ENCODE measurements at regions not wholly inside any gene's neighbourhood (a gene's known extent, or its start where the extent isn't known, plus 50 kb on each side); places are given as distances from the start of the nearest gene placed in this dataset.
"Not testable (repeated sequence)": the region's sequence is repeated elsewhere in the genome, so short reads cannot be mapped to it uniquely, and the experiment has no call there.

DNA sequence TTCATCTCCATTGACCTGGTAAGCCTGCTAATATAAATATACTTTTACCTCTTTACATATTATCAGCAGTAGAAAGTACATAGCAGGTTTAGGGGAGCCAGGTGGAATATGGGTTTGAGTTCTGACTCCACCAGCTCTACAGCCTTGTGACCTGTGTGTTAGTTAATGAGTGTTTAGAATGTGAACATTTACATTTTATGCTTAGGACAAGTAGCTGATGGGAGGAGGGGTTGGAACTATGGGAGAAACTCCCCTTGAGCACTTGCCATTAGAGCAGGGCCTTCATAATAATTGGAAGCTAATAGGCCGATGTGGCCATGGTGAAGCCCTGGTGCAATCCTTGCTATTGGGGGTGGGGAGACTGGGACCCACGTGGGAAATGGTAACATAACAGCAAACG lies 148.3 kb upstream of the NTRK2 start:
- TF ChIP-seq, protein P1, sequence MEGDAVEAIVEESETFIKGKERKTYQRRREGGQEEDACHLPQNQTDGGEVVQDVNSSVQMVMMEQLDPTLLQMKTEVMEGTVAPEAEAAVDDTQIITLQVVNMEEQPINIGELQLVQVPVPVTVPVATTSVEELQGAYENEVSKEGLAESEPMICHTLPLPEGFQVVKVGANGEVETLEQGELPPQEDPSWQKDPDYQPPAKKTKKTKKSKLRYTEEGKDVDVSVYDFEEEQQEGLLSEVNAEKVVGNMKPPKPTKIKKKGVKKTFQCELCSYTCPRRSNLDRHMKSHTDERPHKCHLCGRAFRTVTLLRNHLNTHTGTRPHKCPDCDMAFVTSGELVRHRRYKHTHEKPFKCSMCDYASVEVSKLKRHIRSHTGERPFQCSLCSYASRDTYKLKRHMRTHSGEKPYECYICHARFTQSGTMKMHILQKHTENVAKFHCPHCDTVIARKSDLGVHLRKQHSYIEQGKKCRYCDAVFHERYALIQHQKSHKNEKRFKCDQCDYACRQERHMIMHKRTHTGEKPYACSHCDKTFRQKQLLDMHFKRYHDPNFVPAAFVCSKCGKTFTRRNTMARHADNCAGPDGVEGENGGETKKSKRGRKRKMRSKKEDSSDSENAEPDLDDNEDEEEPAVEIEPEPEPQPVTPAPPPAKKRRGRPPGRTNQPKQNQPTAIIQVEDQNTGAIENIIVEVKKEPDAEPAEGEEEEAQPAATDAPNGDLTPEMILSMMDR (IDR thresholded peaks at IDR 0.05 in 8 of 11, conservative IDR thresholded peaks at IDR 0.05 in 3 of 11) = no peak
- no peak for TF ChIP-seq POLR2A (IDR thresholded peaks at IDR 0.05)
- TF ChIP-seq POLR2AphosphoS5 (IDR thresholded peaks at IDR 0.05) = no peak
- H3K27me3 ChIP-seq (replicated peaks in 1 of 7) = no peaks in the 10 kb centered on the region
- no peak overlapping the region for H3K27ac ChIP-seq
- H3K9me3 ChIP-seq = peaks cover 0 to 18% (median 2%) of the 10 kb centered on the region in 8 donors
- H3K4me3 ChIP-seq = no peak overlapping the region
- DNase-seq = no peak
- H3K4me1 ChIP-seq = no peaks in the 10 kb centered on the region
- WGBS, 5 donors = 59 to 77% (median 66%) methylated on average over 3 of the region's 3 CpGs
- no peaks in the 10 kb centered on the region for H3K36me3 ChIP-seq
- intact Hi-C loops (cut with DNase I; ENCODE audit: low total_unique reads) = no loop called here

DNA sequence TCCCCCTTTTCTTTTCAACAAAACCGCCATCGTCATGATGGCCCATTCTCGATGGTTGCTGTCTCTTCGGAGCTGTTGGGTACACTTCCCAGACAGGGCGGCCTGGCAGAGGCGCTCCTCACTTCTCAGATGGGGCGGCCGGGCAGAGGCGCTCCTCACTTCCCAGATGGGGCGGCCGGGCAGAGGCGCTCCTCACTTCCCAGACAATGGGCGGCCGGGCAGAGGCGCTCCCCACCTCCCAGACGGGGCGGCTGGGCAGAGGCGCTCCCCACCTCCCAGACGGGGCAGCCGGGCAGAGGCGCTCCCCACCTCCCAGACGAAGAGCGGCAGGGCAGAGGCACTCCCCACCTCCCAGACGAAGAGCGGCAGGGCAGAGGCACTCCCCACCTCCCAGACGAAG lies 143.3 kb upstream of the NTRK2 start:
- H3K27ac ChIP-seq; H3K4me3 ChIP-seq; DNase-seq; H3K36me3 ChIP-seq; H3K27me3 ChIP-seq (replicated peaks in 1 of 7); intact Hi-C loops (cut with DNase I; ENCODE audit: low total_unique reads); H3K4me1 ChIP-seq: not testable (repeated sequence)
- peaks cover 0 to 26% (median 17%) of the 10 kb centered on the region in 8 donors for H3K9me3 ChIP-seq
- 92 to 97% (median 93%) methylated on average over 15 to 26 of the region's 26 CpGs for WGBS, 5 donors

DNA sequence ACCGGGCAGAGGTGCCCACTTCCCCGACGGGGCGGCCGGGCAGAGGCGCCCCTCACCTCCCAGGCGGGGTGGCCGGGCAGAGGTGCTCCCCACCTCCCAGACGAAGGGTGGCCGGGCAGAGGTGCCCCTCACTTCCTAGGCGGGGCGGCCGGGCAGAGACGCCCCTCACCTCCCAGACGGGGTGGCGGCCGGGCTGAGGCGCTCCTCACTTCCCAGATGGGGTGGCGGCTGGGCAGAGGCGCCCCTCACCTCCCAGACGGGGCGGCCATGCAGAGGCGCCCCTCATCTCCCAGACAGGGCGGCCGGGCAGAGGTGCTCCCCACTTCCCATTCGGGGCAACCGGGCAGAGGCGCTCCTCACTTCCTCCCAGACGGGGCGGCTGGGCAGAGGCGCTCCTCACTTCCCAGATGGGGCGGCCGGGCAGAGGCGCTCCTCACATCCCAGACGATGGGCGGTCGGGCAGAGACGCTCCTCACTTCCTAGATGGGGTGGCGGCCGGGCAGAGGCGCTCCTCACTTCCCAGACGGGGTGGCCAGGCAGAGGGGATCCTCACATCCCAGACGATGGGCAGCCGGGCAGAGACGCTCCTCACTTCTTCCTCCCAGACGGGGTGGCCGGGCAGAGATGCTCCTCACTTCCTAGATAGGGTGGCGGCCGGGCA lies 142.3 kb upstream of the NTRK2 start:
- H3K4me1 ChIP-seq; H3K4me3 ChIP-seq; H3K27me3 ChIP-seq (replicated peaks in 1 of 7); DNase-seq; H3K36me3 ChIP-seq; H3K27ac ChIP-seq; intact Hi-C loops (cut with DNase I; ENCODE audit: low total_unique reads): not testable (repeated sequence)
- WGBS, 5 donors = 94 to 98% (median 96%) methylated on average over 5 to 49 of the region's 49 CpGs
- H3K9me3 ChIP-seq = peaks cover 0 to 26% (median 17%) of the 10 kb centered on the region in 8 donors

DNA sequence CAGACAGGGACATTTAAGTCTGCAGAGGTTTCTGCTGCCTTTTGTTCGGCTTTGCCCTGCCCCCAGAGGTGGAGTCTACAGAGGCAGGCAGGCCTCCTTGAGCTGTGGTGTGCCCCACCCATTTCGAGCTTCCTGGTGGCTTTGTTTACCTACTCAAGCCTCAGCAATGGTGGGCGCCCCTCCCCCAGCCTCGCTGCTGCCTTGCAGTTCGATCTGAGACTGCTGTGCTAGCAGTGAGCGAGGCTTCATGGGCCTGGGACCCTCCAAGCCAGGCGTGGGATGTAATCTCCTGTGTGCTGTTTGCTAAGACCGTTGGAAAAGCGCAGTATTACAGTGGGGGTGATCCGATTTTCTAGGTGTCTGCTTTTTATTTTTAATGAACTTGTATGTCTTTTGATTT lies 133.6 kb upstream of the NTRK2 start:
- H3K4me1 ChIP-seq; intact Hi-C loops (cut with DNase I; ENCODE audit: low total_unique reads); H3K36me3 ChIP-seq; H3K4me3 ChIP-seq; DNase-seq; H3K27ac ChIP-seq; H3K27me3 ChIP-seq (replicated peaks in 1 of 7): not testable (repeated sequence)
- 58 to 72% (median 66%) methylated on average over 8 to 10 of the region's 10 CpGs for WGBS, 5 donors
- peaks cover 10 to 52% (median 37%) of the 10 kb centered on the region in 8 donors for H3K9me3 ChIP-seq

DNA sequence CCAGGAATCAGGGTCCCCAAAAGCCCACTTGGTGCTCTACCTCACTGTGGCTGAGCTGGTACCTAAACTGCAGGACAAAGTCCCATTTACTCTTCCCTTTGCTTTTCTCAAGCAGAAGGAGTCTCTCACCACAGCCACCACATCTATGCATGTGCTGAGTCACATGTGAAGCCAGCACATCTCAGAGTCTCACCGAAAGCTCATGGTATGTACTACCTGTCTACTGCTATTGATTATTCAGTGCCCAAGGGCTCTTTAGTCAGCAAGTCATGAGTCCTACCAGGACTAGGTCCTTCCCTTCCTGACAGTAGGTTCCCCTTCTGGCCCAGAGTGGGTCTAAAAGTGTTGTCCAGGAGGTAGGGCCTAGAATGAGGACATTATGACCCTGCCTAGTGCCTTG lies 130.7 kb upstream of the NTRK2 start:
- intact Hi-C loops (cut with DNase I; ENCODE audit: low total_unique reads) = no loop called here
- DNase-seq = no peak
- TF ChIP-seq POLR2AphosphoS5 (IDR thresholded peaks at IDR 0.05) = no peak
- TF ChIP-seq, protein P1 (IDR thresholded peaks at IDR 0.05 in 8 of 11, conservative IDR thresholded peaks at IDR 0.05 in 3 of 11) = no peak
- TF ChIP-seq POLR2A (IDR thresholded peaks at IDR 0.05) = no peak
- Histone ChIP-seq H3K36me3 (no peaks in the 10 kb centered on the region), H3K4me1 (peaks cover 0 to 7% (median 0%) of the 10 kb centered on the region in 6 donors), H3K27ac (no peak overlapping the region), H3K27me3 (replicated peaks in 1 of 7) (no peaks in the 10 kb centered on the region), H3K4me3 (no peak overlapping the region), H3K9me3 (peaks cover 10 to 52% (median 37%) of the 10 kb centered on the region in 8 donors)
- 88 to 91% (median 91%) methylated on average over 1 of the region's 1 CpG for WGBS, 5 donors

DNA sequence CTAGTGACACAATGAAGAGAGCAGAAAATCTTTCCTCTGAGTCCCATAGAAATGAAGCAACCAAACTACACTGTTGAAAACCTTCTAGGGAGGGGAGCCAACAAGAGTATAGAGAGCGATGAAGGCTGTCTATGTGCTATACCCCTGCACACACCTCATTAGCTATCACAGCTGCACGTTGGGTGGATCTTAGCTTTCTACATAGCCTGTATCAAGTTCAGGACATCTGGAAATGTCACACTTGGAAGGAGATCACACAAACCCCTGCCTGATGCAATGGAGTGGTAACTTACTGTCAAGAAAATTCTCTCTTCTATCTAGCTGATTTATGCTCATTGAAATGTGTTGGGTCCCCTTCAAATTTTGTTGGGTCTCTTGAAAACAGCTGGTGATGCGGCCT lies 127.0 kb upstream of the NTRK2 start:
- H3K27me3 ChIP-seq (replicated peaks in 1 of 7) = no peaks in the 10 kb centered on the region
- H3K4me1 ChIP-seq = peaks cover 0 to 7% (median 0%) of the 10 kb centered on the region in 6 donors
- DNase-seq = no peak
- 68 to 86% (median 76%) methylated on average over 3 of the region's 3 CpGs for WGBS, 5 donors
- intact Hi-C loops (cut with DNase I; ENCODE audit: low total_unique reads) = no loop called here
- H3K9me3 ChIP-seq = peaks cover 5 to 22% (median 19%) of the 10 kb centered on the region in 8 donors
- TF ChIP-seq POLR2AphosphoS5 (IDR thresholded peaks at IDR 0.05) = no peak
- TF ChIP-seq POLR2A (IDR thresholded peaks at IDR 0.05) = no peak
- TF ChIP-seq, protein P1 (IDR thresholded peaks at IDR 0.05 in 8 of 11, conservative IDR thresholded peaks at IDR 0.05 in 3 of 11) = no peak
- no peak overlapping the region for H3K4me3 ChIP-seq
- H3K36me3 ChIP-seq = no peaks in the 10 kb centered on the region
- peak overlapping the region in 2 of 8 donors; percentile 20 to 53 for H3K27ac ChIP-seq
